ENCODE measurements at regions not wholly inside any gene's neighbourhood (a gene's known extent, or its start where the extent isn't known, plus 50 kb on each side); places are given as distances from the start of the nearest gene placed in this dataset.

DNA sequence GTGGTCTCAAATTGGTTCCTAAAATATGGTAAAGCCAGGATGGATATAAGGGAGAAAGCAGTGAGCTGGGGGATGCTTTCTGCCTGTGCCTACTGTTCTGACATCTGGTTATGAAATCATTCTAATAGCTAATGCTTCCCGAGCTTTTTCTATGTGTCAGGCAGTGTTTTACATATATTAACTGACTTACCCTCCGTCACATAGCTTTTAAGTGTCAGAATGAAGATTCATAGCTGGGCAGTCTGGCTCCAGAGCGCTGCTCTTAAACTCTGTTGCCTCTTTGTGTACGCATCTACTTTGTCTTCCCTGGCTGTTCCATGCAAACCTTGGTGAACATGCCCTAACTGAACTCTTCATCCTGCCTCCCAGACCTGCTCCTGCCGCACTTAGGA lies 195.7 kb downstream of the LPIN1 start:
- no peak overlapping the region for H3K27ac ChIP-seq
- TF ChIP-seq, protein P1, sequence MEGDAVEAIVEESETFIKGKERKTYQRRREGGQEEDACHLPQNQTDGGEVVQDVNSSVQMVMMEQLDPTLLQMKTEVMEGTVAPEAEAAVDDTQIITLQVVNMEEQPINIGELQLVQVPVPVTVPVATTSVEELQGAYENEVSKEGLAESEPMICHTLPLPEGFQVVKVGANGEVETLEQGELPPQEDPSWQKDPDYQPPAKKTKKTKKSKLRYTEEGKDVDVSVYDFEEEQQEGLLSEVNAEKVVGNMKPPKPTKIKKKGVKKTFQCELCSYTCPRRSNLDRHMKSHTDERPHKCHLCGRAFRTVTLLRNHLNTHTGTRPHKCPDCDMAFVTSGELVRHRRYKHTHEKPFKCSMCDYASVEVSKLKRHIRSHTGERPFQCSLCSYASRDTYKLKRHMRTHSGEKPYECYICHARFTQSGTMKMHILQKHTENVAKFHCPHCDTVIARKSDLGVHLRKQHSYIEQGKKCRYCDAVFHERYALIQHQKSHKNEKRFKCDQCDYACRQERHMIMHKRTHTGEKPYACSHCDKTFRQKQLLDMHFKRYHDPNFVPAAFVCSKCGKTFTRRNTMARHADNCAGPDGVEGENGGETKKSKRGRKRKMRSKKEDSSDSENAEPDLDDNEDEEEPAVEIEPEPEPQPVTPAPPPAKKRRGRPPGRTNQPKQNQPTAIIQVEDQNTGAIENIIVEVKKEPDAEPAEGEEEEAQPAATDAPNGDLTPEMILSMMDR (conservative IDR thresholded peaks at IDR 0.05): no peak
- TF ChIP-seq EZH2 (IDR thresholded peaks at IDR 0.05; ENCODE audit: low read depth): no peak
- H3K4me1 ChIP-seq (replicated peaks; ENCODE audit: insufficient read depth): peaks cover 8% of the 10 kb centered on the region
- H3K9me3 ChIP-seq (ENCODE audit: insufficient read depth, low read depth): no peaks in the 10 kb centered on the region
- ChIA-PET POLR2A (ENCODE audit: unreplicated experiment) (interaction anchor here (0.7 kb wide), 1 partner anchor 615 kb away, joined by 5 read pairs; no protein-coding TSS in a partner anchor), CTCF (no interaction called here)
- no peak overlapping the region for H2AFZ ChIP-seq
- no peaks in the 10 kb centered on the region for H3K36me3 ChIP-seq (ENCODE audit: low read depth)
- no peaks in the 10 kb centered on the region for H3K27me3 ChIP-seq (ENCODE audit: insufficient read depth, low read depth)
- H3F3A ChIP-seq (ENCODE audit: insufficient read depth, low read depth): no peaks in the 10 kb centered on the region
- H3K4me3 ChIP-seq: no peak overlapping the region
- H3K9me2 ChIP-seq (ENCODE audit: insufficient read depth): peaks cover 6% of the 10 kb centered on the region
- H4K20me1 ChIP-seq (ENCODE audit: insufficient read depth): no peaks in the 10 kb centered on the region
- no peak overlapping the region for H3K4me2 ChIP-seq
- H3K79me2 ChIP-seq (ENCODE audit: low read depth): no peaks in the 10 kb centered on the region
- no TSS peak for BruUV-seq (replicated peaks)
- DNase-seq: no peak
- intact Hi-C loops (cut with micrococcal nuclease; ENCODE audit: unreplicated experiment): no loop called here

DNA sequence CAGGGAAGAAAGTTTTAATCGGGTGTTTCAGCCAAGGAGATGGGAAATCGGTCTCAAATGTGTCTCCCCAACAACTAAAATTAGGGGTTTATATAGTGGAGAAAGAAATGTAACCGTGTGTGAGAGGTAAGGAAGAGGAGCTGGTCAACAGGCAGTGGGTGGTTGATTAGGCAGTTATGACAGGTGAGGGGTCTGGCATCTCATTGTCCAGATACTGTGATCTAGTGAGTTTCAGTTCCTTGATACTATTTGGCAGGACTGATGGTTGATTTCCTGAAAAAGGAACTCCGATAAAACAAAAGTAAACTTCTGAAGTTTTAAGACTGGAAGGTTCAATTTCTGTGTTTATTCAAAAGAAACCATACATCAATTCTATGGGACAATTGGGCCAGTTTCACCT lies 197.9 kb downstream of the LPIN1 start:
- intact Hi-C loops (cut with micrococcal nuclease; ENCODE audit: unreplicated experiment): no loop called here
- Histone ChIP-seq H3K27me3 (ENCODE audit: insufficient read depth, low read depth) (no peaks in the 10 kb centered on the region), H3K36me3 (ENCODE audit: low read depth) (no peaks in the 10 kb centered on the region), H3K4me3 (no peak overlapping the region), H2AFZ (no peak overlapping the region), H3K79me2 (ENCODE audit: low read depth) (no peaks in the 10 kb centered on the region), H3K4me2 (no peak overlapping the region), H3K4me1 (replicated peaks; ENCODE audit: insufficient read depth) (peaks cover 8% of the 10 kb centered on the region), H3F3A (ENCODE audit: insufficient read depth, low read depth) (no peaks in the 10 kb centered on the region), H4K20me1 (ENCODE audit: insufficient read depth) (no peaks in the 10 kb centered on the region), H3K9me2 (ENCODE audit: insufficient read depth) (peaks cover 6% of the 10 kb centered on the region), H3K27ac (no peak overlapping the region), H3K9me3 (ENCODE audit: insufficient read depth, low read depth) (no peaks in the 10 kb centered on the region)
- CTCF ChIA-PET: no interaction called here
- BruUV-seq (replicated peaks): no TSS peak
- POLR2A ChIA-PET (ENCODE audit: unreplicated experiment): no interaction called here
- TF ChIP-seq, protein P1 (conservative IDR thresholded peaks at IDR 0.05): no peak
- TF ChIP-seq EZH2 (IDR thresholded peaks at IDR 0.05; ENCODE audit: low read depth): no peak
- no peak for DNase-seq

DNA sequence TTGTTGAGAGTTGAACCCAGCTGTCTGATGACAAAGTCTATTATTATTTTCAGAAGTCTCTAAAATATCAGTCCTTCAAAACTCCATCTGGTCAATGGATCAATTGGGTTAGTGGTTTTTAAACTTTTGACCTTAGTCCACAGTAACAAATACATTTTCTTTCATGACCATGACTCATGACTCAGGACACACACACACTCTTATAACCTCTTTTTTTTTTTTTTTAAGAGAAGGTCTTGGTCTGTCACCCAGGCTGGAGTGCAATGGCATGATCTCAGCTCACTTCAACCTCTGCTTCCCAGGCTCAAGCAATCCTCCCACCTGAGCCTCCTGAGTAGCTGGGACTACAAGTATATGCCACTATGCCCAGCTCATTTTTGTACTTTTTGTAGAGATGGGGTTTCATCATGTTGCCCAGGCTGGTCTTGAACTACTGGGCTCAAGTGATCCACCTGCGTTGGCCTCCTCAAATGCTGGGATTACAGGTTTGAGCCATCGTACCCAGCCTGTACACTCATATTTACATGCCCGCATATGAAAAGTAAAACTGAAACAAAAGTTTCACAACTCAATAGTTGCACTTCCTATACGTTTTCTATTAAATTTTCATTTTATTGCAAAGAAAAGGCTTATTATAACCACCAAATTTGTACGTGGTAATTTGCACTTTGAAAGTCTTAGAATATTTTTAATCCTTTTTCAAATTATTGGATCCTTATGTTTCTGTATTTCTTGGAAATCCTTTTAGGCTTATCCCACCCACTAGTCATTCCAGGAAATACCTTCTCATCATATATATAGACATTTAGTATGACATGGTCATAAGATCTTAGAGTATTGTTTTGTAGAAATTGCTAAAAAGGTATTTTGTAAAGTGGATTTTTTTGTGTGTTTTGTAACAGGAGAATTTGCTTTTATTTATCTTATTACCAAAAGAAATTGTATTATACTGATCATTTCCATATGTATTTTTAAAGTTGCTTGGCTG lies 199.0 kb downstream of the LPIN1 start:
- no peaks in the 10 kb centered on the region for H3K79me2 ChIP-seq (ENCODE audit: low read depth)
- no peaks in the 10 kb centered on the region for H4K20me1 ChIP-seq (ENCODE audit: insufficient read depth)
- DNase-seq: no peak
- BruUV-seq (replicated peaks): no TSS peak
- H3K4me3 ChIP-seq: no peak overlapping the region
- no peaks in the 10 kb centered on the region for H3F3A ChIP-seq (ENCODE audit: insufficient read depth, low read depth)
- no peaks in the 10 kb centered on the region for H3K27me3 ChIP-seq (ENCODE audit: insufficient read depth, low read depth)
- no peak overlapping the region for H3K4me2 ChIP-seq
- H2AFZ ChIP-seq: no peak overlapping the region
- intact Hi-C loops (cut with micrococcal nuclease; ENCODE audit: unreplicated experiment): no loop called here
- no peak overlapping the region for H3K27ac ChIP-seq
- CTCF ChIA-PET: no interaction called here
- POLR2A ChIA-PET (ENCODE audit: unreplicated experiment): no interaction called here
- TF ChIP-seq EZH2 (IDR thresholded peaks at IDR 0.05; ENCODE audit: low read depth): no peak
- TF ChIP-seq, protein P1 (conservative IDR thresholded peaks at IDR 0.05): no peak
- H3K36me3 ChIP-seq (ENCODE audit: low read depth): no peaks in the 10 kb centered on the region
- H3K4me1 ChIP-seq (replicated peaks; ENCODE audit: insufficient read depth): peaks cover 8% of the 10 kb centered on the region
- H3K9me3 ChIP-seq (ENCODE audit: insufficient read depth, low read depth): no peaks in the 10 kb centered on the region
- peaks cover 6% of the 10 kb centered on the region for H3K9me2 ChIP-seq (ENCODE audit: insufficient read depth)
